GM23338 (cell line): ENCODE measurements at regions not wholly inside any gene's neighbourhood (a gene's known extent, or its start where the extent isn't known, plus 50 kb on each side); places are given as distances from the start of the nearest gene placed in this dataset.

Experiments used
- ATAC-seq: fragments of 200-7000 bp; cut with Tn5 transposase; 3 replicates; pipeline ENCODE4 v1.9.1; 2020
- DNase-seq: peaks from one replicate; pipeline ENCODE4 v3.0.0-alpha.2; 2015; ENCODE audit warnings: low spot score
- H2AFZ ChIP-seq: fragments of 200-600 bp; sonication (generic); 2 replicates; pipeline ENCODE4 v1.8.0; 2016; ENCODE audit warnings: antibody characterized with exemption, mild to moderate bottlenecking, moderate library complexity
- H3F3A ChIP-seq: fragments of 200-600 bp; sonication (generic); replicated peaks from 2 replicates; pipeline ENCODE4 v1.8.0; 2017; ENCODE audit warnings: antibody characterized with exemption, mixed run types, low read depth
- H3K27ac ChIP-seq: fragments of 200-600 bp; sonication (generic); 2 replicates; pipeline ENCODE4 v1.6.1; 2016; ENCODE audit warnings: low read depth
- H3K27me3 ChIP-seq: fragments of 200-600 bp; sonication (generic); 2 replicates; pipeline ENCODE4 v1.8.0; 2016; ENCODE audit warnings: mild to moderate bottlenecking, mixed run types, moderate library complexity; ENCODE audit not compliant: insufficient read depth
- H3K36me3 ChIP-seq: fragments of 200-600 bp; sonication (generic); 2 replicates; pipeline ENCODE4 v1.8.0; 2016; ENCODE audit warnings: mild to moderate bottlenecking; ENCODE audit not compliant: insufficient read depth
- H3K4me1 ChIP-seq: fragments of 200-600 bp; sonication (generic); 2 replicates; pipeline ENCODE4 v1.8.0; 2016; ENCODE audit warnings: mild to moderate bottlenecking, moderate library complexity; ENCODE audit not compliant: insufficient read depth
- H3K4me2 ChIP-seq: fragments of 200-600 bp; sonication (generic); 2 replicates; pipeline ENCODE4 v1.7.1; 2017; ENCODE audit warnings: mixed run types
- H3K4me3 ChIP-seq: fragments of 200-600 bp; sonication (generic); 2 replicates; pipeline ENCODE4 v1.6.1; 2016; ENCODE audit warnings: mixed run types
- H3K79me2 ChIP-seq: fragments of 200-600 bp; sonication (generic); replicated peaks from 2 replicates; pipeline ENCODE4 v1.8.0; 2017; ENCODE audit warnings: mild to moderate bottlenecking; ENCODE audit not compliant: insufficient read depth
- H3K9me2 ChIP-seq: fragments of 200-600 bp; sonication (generic); 2 replicates; pipeline ENCODE4 v1.8.0; 2017; ENCODE audit not compliant: insufficient read depth
- H4K20me1 ChIP-seq: fragments of 200-600 bp; sonication (generic); replicated peaks from 2 replicates; pipeline ENCODE4 v1.8.0; 2017; ENCODE audit warnings: mild to moderate bottlenecking; ENCODE audit not compliant: insufficient read depth
- H3K27ac Mint-ChIP-seq: 2 replicates; pipeline ENCODE4 v1.8.0; 2020; ENCODE audit warnings: inconsistent platforms, mild to moderate bottlenecking, moderate library complexity, mixed read lengths
- H3K27me3 Mint-ChIP-seq: 3 replicates; pipeline ENCODE4 v1.8.0; 2022; ENCODE audit warnings: low read depth, mild to moderate bottlenecking, moderate library complexity, mixed read lengths, inconsistent platforms; ENCODE audit not compliant: insufficient read depth, poor library complexity
- H3K36me3 Mint-ChIP-seq: 3 replicates; pipeline ENCODE4 v1.8.0; 2021; ENCODE audit warnings: low read depth, mild to moderate bottlenecking, inconsistent platforms, moderate library complexity, mixed read lengths
- H3K4me1 Mint-ChIP-seq: 3 replicates; pipeline ENCODE4 v1.8.0; 2020; ENCODE audit warnings: mild to moderate bottlenecking, inconsistent platforms, mixed read lengths
- H3K4me3 Mint-ChIP-seq: 3 replicates; pipeline ENCODE4 v1.8.0; 2021; ENCODE audit warnings: moderate library complexity, mild to moderate bottlenecking, inconsistent platforms, mixed read lengths
- H3K9me3 Mint-ChIP-seq: 3 replicates; pipeline ENCODE4 v1.8.0; 2020; ENCODE audit warnings: moderate library complexity, mild to moderate bottlenecking, inconsistent platforms, mixed read lengths
- ETS1 ChIP-seq: IDR thresholded peaks from 2 replicates; pipeline ENCODE4 v1.6.1; 2016; ENCODE audit warnings: antibody characterized with exemption
- EZH2 ChIP-seq: fragments of 200-600 bp; sonication (generic); IDR thresholded peaks from one replicate; pipeline ENCODE4 v1.8.0; 2017; ENCODE audit warnings: antibody characterized with exemption, mild to moderate bottlenecking, low read depth; ENCODE audit not compliant: unreplicated experiment
- NANOG ChIP-seq: IDR thresholded peaks from 2 replicates; pipeline ENCODE4 v1.6.1; 2016; ENCODE audit warnings: antibody characterized with exemption, borderline replicate concordance
- POLR2AphosphoS5 ChIP-seq: IDR thresholded peaks from 2 replicates; pipeline ENCODE4 v1.6.1; 2016; ENCODE audit warnings: antibody characterized with exemption, low read depth
- REST ChIP-seq: IDR thresholded peaks from one replicate; pipeline ENCODE4 v1.6.1; 2018; ENCODE audit warnings: antibody characterized with exemption; ENCODE audit not compliant: unreplicated experiment
- ZNF114 ChIP-seq: fragments of 250-450 bp; sonication (Bioruptor Pico); IDR thresholded peaks from 2 replicates; pipeline ENCODE4 v1.5.0; 2020; ENCODE audit warnings: mild to moderate bottlenecking, moderate library complexity
- ZNF331 ChIP-seq: fragments of 250-450 bp; sonication (Bioruptor Pico); IDR thresholded peaks from 2 replicates; pipeline ENCODE4 v1.5.0; 2020; ENCODE audit warnings: low read depth, mild to moderate bottlenecking, moderate library complexity
- ZNF462 ChIP-seq: fragments of 250-450 bp; sonication (Bioruptor Pico); IDR thresholded peaks from 2 replicates; pipeline ENCODE4 v1.5.0; 2020; ENCODE audit warnings: mild to moderate bottlenecking, moderate library complexity

GRCh38 chr7:116120839-116121238 is 89.5 kb upstream of the TES start:
- H3K79me2 ChIP-seq, result no peaks in the 10 kb centered on the region
- no peak for TF ChIP-seq ZNF331 (CRISPR knock-in tag)
- no peak for TF ChIP-seq POLR2AphosphoS5
- TF ChIP-seq ZNF462 (CRISPR knock-in tag), result no peak
- no peak for TF ChIP-seq EZH2
- no peak for TF ChIP-seq REST
- TF ChIP-seq ETS1, result no peak
- TF ChIP-seq NANOG, result no peak
- TF ChIP-seq ZNF114 (CRISPR knock-in tag), result no peak
- no peaks in the 10 kb centered on the region for H4K20me1 ChIP-seq
- no peak overlapping the region for H2AFZ ChIP-seq
- no peak for DNase-seq
- Mint-ChIP-seq H3K36me3 (no peaks in the 10 kb centered on the region), H3K27me3 (no peaks in the 10 kb centered on the region), H3K4me3 (no peak overlapping the region), H3K9me3 (no peaks in the 10 kb centered on the region), H3K27ac (no peak overlapping the region), H3K4me1 (0 out of 3 replicates have a peak, but pooled peaks cover 3% of the 10 kb centered on the region)
- H3K27ac ChIP-seq, result no peak overlapping the region
- H3K9me2 ChIP-seq, result no peaks in the 10 kb centered on the region
- H3K4me1 ChIP-seq, result no peaks in the 10 kb centered on the region
- no peak overlapping the region for H3K4me3 ChIP-seq
- H3K36me3 ChIP-seq, result no peaks in the 10 kb centered on the region
- H3K27me3 ChIP-seq, result no peaks in the 10 kb centered on the region
- ATAC-seq, result no peak
- no peaks in the 10 kb centered on the region for H3F3A ChIP-seq
- no peak overlapping the region for H3K4me2 ChIP-seq
